ENCODE measurements at regions not wholly inside any gene's neighbourhood (a gene's known extent, or its start where the extent isn't known, plus 50 kb on each side); places are given as distances from the start of the nearest gene placed in this dataset.

DNA sequence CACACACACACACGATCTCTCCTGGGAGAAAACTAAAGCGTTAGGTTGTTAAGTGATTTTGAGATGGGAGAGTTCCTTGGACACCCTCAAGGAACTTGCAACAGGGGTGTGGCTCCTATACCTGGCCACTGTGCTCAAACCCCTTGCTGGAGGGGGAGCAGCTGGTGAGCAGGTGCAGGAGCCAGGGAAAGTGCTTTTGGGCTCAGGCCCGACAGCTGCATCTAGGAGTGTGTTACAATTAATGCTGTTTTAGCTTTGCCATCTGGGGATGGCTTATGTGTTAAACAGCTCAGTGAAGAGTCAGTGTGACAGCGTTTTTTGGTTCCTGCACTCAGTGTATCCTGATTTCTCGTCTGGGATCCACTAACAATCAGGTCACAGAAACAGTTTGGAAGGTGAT lies 510.8 kb downstream of the TRIB2 start:
- no peaks in the 10 kb centered on the region for H3K36me3 ChIP-seq (ENCODE audit: low read depth)
- TF ChIP-seq, protein P1, sequence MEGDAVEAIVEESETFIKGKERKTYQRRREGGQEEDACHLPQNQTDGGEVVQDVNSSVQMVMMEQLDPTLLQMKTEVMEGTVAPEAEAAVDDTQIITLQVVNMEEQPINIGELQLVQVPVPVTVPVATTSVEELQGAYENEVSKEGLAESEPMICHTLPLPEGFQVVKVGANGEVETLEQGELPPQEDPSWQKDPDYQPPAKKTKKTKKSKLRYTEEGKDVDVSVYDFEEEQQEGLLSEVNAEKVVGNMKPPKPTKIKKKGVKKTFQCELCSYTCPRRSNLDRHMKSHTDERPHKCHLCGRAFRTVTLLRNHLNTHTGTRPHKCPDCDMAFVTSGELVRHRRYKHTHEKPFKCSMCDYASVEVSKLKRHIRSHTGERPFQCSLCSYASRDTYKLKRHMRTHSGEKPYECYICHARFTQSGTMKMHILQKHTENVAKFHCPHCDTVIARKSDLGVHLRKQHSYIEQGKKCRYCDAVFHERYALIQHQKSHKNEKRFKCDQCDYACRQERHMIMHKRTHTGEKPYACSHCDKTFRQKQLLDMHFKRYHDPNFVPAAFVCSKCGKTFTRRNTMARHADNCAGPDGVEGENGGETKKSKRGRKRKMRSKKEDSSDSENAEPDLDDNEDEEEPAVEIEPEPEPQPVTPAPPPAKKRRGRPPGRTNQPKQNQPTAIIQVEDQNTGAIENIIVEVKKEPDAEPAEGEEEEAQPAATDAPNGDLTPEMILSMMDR (IDR thresholded peaks at IDR 0.05; ENCODE audit: poor library complexity, severe bottlenecking): no peak
- no peaks in the 10 kb centered on the region for H3K4me1 ChIP-seq (ENCODE audit: insufficient read depth, poor library complexity, severe bottlenecking)
- ATAC-seq (ENCODE audit: low read depth) (no peak), DNase-seq (ENCODE audit: low spot score) (no peak)
- H3K27me3 ChIP-seq (ENCODE audit: insufficient read depth, poor library complexity, severe bottlenecking): no peaks in the 10 kb centered on the region
- H3K4me3 ChIP-seq (ENCODE audit: severe bottlenecking): no peak overlapping the region
- no peaks in the 10 kb centered on the region for H3K9me3 ChIP-seq (ENCODE audit: severe bottlenecking)
- no peak overlapping the region for H3K27ac ChIP-seq (ENCODE audit: poor library complexity, severe bottlenecking)

DNA sequence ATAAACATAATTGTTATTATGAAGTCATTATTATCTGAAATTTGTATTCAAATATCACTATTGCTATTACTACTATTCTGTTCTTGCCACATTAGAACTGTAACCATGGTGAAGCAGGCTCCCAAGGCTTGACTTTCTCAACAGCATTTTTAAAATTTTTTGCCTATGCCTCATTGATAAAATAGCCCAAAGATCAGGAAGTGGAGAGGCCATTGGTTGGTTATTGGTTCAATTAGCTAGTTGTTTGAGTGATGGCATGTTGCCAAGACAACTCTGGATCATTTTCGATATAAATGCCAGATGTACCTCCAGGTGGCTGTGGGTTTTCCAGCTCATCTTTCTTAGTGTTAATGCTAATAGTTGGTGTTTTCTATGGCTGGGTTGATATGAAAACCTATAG lies 513.5 kb downstream of the TRIB2 start:
- no peaks in the 10 kb centered on the region for H3K27me3 ChIP-seq (ENCODE audit: insufficient read depth, poor library complexity, severe bottlenecking)
- no peak overlapping the region for H3K27ac ChIP-seq (ENCODE audit: poor library complexity, severe bottlenecking)
- no peak; the same call in 2 of the 3 replicates for ATAC-seq (ENCODE audit: low read depth)
- TF ChIP-seq, protein P1 (IDR thresholded peaks at IDR 0.05; ENCODE audit: poor library complexity, severe bottlenecking): no peak
- H3K9me3 ChIP-seq (ENCODE audit: severe bottlenecking): no peaks in the 10 kb centered on the region
- no peak overlapping the region for H3K4me3 ChIP-seq (ENCODE audit: severe bottlenecking)
- no peaks in the 10 kb centered on the region for H3K4me1 ChIP-seq (ENCODE audit: insufficient read depth, poor library complexity, severe bottlenecking)
- DNase-seq (ENCODE audit: low spot score): no peak
- no peaks in the 10 kb centered on the region for H3K36me3 ChIP-seq (ENCODE audit: low read depth)

DNA sequence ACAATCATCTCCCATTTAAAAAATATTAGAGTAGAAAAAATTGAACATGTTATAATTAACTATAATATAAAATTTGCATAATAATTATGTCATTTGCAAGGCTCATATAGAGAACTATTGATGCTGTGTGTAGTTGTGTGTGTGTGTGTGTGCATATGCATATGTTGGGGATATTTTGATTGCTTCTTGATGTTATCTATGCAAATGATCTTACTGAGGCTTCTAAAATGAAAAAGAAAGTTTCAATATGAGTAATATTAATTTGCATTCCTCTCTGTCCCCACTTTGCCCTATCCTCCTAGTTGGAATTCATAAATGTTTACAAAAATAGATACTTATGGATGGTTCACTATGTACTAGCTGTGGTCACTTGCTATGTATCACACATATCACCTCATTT lies 523.3 kb downstream of the TRIB2 start:
- no peaks in the 10 kb centered on the region for H3K4me1 ChIP-seq (ENCODE audit: insufficient read depth, poor library complexity, severe bottlenecking)
- H3K27ac ChIP-seq (ENCODE audit: poor library complexity, severe bottlenecking): no peak overlapping the region
- no peaks in the 10 kb centered on the region for H3K36me3 ChIP-seq (ENCODE audit: low read depth)
- no peaks in the 10 kb centered on the region for H3K9me3 ChIP-seq (ENCODE audit: severe bottlenecking)
- no peaks in the 10 kb centered on the region for H3K27me3 ChIP-seq (ENCODE audit: insufficient read depth, poor library complexity, severe bottlenecking)
- TF ChIP-seq, protein P1 (IDR thresholded peaks at IDR 0.05; ENCODE audit: poor library complexity, severe bottlenecking): no peak
- no peak for DNase-seq (ENCODE audit: low spot score)
- ATAC-seq (ENCODE audit: low read depth): no peak
- no peak overlapping the region for H3K4me3 ChIP-seq (ENCODE audit: severe bottlenecking)

DNA sequence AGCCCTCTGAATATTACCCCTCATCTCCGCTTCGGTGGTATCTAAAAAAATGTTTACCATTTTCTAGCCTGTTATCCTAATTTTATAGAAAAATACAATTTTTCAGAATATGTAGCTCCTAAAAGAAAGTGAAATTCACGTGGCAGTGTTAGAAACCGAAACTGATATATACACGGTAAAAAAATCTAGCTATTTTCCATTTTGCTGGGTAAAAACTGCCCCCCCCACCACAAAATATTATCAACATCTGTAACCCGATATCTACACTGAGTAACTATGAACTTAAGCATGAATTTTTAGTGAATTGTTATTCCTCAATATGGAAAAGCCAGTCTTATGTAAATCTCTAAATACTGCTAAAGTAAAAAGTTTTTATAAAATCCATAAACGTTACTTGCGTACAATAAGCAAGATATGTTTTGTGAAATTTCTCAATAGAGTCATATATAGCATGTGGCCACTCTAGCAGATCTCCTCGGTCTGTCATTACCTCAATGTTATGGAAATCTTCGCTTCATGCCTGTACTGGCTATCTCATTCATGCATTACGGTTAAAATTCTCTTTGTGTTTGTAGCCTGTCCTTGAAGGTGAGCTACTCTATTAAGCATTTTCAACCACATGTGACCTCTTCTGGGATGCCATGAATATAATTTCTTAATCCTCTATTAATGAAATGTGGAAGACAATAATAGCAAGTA lies 524.2 kb downstream of the TRIB2 start:
- Histone ChIP-seq H3K9me3 (ENCODE audit: severe bottlenecking) (no peaks in the 10 kb centered on the region), H3K4me1 (ENCODE audit: insufficient read depth, poor library complexity, severe bottlenecking) (no peaks in the 10 kb centered on the region), H3K27ac (ENCODE audit: poor library complexity, severe bottlenecking) (no peak overlapping the region), H3K4me3 (ENCODE audit: severe bottlenecking) (no peak overlapping the region), H3K36me3 (ENCODE audit: low read depth) (no peaks in the 10 kb centered on the region), H3K27me3 (ENCODE audit: insufficient read depth, poor library complexity, severe bottlenecking) (no peaks in the 10 kb centered on the region)
- DNase-seq (ENCODE audit: low spot score) (no peak), ATAC-seq (ENCODE audit: low read depth) (no peak)
- TF ChIP-seq, protein P1 (IDR thresholded peaks at IDR 0.05; ENCODE audit: poor library complexity, severe bottlenecking): no peak

DNA sequence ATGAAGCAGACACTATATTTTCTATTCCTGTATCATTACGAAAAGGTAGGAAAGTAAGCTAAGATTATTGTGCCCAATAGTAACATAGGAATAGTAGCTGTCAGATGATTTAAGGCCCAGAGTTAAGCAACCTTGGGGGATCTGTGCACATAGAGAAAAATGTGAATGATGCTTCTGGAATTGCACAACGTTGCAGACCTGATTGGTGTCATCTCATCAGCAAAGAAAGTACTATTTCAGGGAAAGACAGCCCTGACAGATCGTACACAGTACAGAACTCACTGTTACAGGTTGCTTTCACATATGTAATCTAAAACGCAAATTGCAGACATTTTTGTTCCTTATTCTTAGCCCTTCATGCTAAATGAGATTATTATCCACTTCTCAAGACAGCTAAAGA lies 535.9 kb downstream of the TRIB2 start:
- no peak for DNase-seq (ENCODE audit: low spot score)
- TF ChIP-seq, protein P1 (IDR thresholded peaks at IDR 0.05; ENCODE audit: poor library complexity, severe bottlenecking): no peak
- Histone ChIP-seq H3K36me3 (ENCODE audit: low read depth) (no peaks in the 10 kb centered on the region), H3K4me3 (ENCODE audit: severe bottlenecking) (no peak overlapping the region), H3K27ac (ENCODE audit: poor library complexity, severe bottlenecking) (no peak overlapping the region), H3K27me3 (ENCODE audit: insufficient read depth, poor library complexity, severe bottlenecking) (no peaks in the 10 kb centered on the region), H3K9me3 (ENCODE audit: severe bottlenecking) (no peaks in the 10 kb centered on the region), H3K4me1 (ENCODE audit: insufficient read depth, poor library complexity, severe bottlenecking) (no peaks in the 10 kb centered on the region)
- ATAC-seq (ENCODE audit: low read depth): no peak

All from RWPE2 (cell line).